OCI-LY3 (cell line): ENCODE measurements at regions not wholly inside any gene's neighbourhood (a gene's known extent, or its start where the extent isn't known, plus 50 kb on each side); places are given as distances from the start of the nearest gene placed in this dataset.

ENCODE experiments used
- H2AFZ ChIP-seq: fragments of 200-600, 300-600 bp; shearing (Covaris generic); 2 replicates; pipeline ENCODE4 v1.6.0; 2014; ENCODE audit warnings: antibody characterized with exemption, low read depth, low read length
- H3K27ac ChIP-seq: fragments of 200-600, 300-600 bp; sonication (generic); 2 replicates; pipeline ENCODE4 v1.5.1; 2014; ENCODE audit warnings: mild to moderate bottlenecking, low read length, moderate library complexity, mixed read lengths
- H3K27me3 ChIP-seq: fragments of 200-600, 300-600 bp; sonication (generic); 2 replicates; pipeline ENCODE4 v1.6.1; 2014; ENCODE audit warnings: low read depth, low read length, mixed read lengths
- H3K36me3 ChIP-seq: fragments of 200-600, 300-600 bp; sonication (generic); replicated peaks from 2 replicates; pipeline ENCODE3; 2014; ENCODE audit warnings: low read depth, low read length, mixed read lengths
- H3K4me1 ChIP-seq: fragments of 300-600, 200-600 bp; sonication (generic); 2 replicates; pipeline ENCODE4 v1.6.1; 2014; ENCODE audit warnings: low read length, mixed read lengths
- H3K4me2 ChIP-seq: fragments of 200-600, 300-600 bp; sonication (generic); 2 replicates; pipeline ENCODE4 v1.6.1; 2014; ENCODE audit warnings: low read length, mixed read lengths
- H3K4me3 ChIP-seq: fragments of 300-600, 200-600 bp; sonication (generic); 2 replicates; pipeline ENCODE4 v1.5.1; 2014; ENCODE audit warnings: antibody characterized with exemption, mild to moderate bottlenecking, low read length, moderate library complexity
- H3K79me2 ChIP-seq: fragments of 300-600, 200-600 bp; shearing (Covaris generic); 2 replicates; pipeline ENCODE4 v1.6.1; 2014; ENCODE audit warnings: mild to moderate bottlenecking, low read length, mixed read lengths
- H3K9ac ChIP-seq: fragments of 300-600, 200-600 bp; shearing (Covaris generic); 2 replicates; pipeline ENCODE4 v1.6.0; 2014; ENCODE audit warnings: mild to moderate bottlenecking, low read length, moderate library complexity
- H3K9me3 ChIP-seq: fragments of 200-600, 300-600 bp; shearing (Covaris generic); 2 replicates; pipeline ENCODE4 v1.6.1; 2014; ENCODE audit warnings: low read length, mixed read lengths; ENCODE audit not compliant: insufficient read depth
- H4K20me1 ChIP-seq: fragments of 200-600, 300-600 bp; sonication (generic); 2 replicates; pipeline ENCODE4 v1.6.1; 2016; ENCODE audit warnings: low read length, mixed read lengths; ENCODE audit not compliant: insufficient read depth
- CTCF ChIP-seq: fragments of 200-600, 300-600 bp; sonication (generic); IDR thresholded peaks from 2 replicates; pipeline ENCODE4 v1.5.1; 2014; ENCODE audit warnings: antibody characterized with exemption, low read length, low read depth
- EZH2phosphoT487 ChIP-seq: fragments of 200-600 bp; shearing (Covaris generic); IDR thresholded peaks from 2 replicates; pipeline ENCODE4 v1.6.1; 2018; ENCODE audit warnings: antibody characterized with exemption, mixed run types, low read depth

GRCh38 chr4:138643827-138644226 lies 371.8 kb upstream of the NOCT start:
- Histone ChIP-seq H3K9me3 (no peaks in the 10 kb centered on the region), H2AFZ (no peak overlapping the region), H3K4me3 (no peak overlapping the region), H3K36me3 (no peaks in the 10 kb centered on the region), H3K27me3 (no peaks in the 10 kb centered on the region), H3K9ac (no peak overlapping the region), H3K4me2 (no peak overlapping the region), H3K4me1 (peaks cover 22% of the 10 kb centered on the region), H3K27ac (no peak overlapping the region), H3K79me2 (no peaks in the 10 kb centered on the region), H4K20me1 (no peaks in the 10 kb centered on the region)
- TF ChIP-seq CTCF (no peak), EZH2phosphoT487 (no peak)

- Histone ChIP-seq H3K4me3 (no peak overlapping the region), H3K9me3 (no peaks in the 10 kb centered on the region), H2AFZ (no peak overlapping the region), H3K4me2 (no peak overlapping the region), H3K27me3 (no peaks in the 10 kb centered on the region), H3K4me1 (peaks cover 14% of the 10 kb centered on the region), H4K20me1 (no peaks in the 10 kb centered on the region), H3K27ac (no peak overlapping the region), H3K36me3 (no peaks in the 10 kb centered on the region), H3K9ac (no peak overlapping the region), H3K79me2 (no peaks in the 10 kb centered on the region)
- TF ChIP-seq EZH2phosphoT487: no peak
- no peak for TF ChIP-seq CTCF
Measured at GRCh38 chr4:138639018-138639741, 376.4 kb upstream of the NOCT start.

GRCh38 chr4:138636781-138637180 lies 378.8 kb upstream of the NOCT start:
- no peak overlapping the region for H3K27ac ChIP-seq
- no peaks in the 10 kb centered on the region for H4K20me1 ChIP-seq
- H3K9me3 ChIP-seq: no peaks in the 10 kb centered on the region
- H3K4me3 ChIP-seq: no peak overlapping the region
- H3K4me2 ChIP-seq: no peak overlapping the region
- peaks cover 19% of the 10 kb centered on the region for H3K4me1 ChIP-seq
- H3K79me2 ChIP-seq: no peaks in the 10 kb centered on the region
- no peaks in the 10 kb centered on the region for H3K27me3 ChIP-seq
- TF ChIP-seq EZH2phosphoT487 (no peak), CTCF (no peak)
- H2AFZ ChIP-seq: no peak overlapping the region
- no peak overlapping the region for H3K9ac ChIP-seq
- H3K36me3 ChIP-seq: no peaks in the 10 kb centered on the region

GRCh38 chr4:138634915-138635314 lies 380.7 kb upstream of the NOCT start:
- no peak for TF ChIP-seq CTCF
- no peak for TF ChIP-seq EZH2phosphoT487
- Histone ChIP-seq H3K9ac (no peak overlapping the region), H3K27me3 (no peaks in the 10 kb centered on the region), H3K79me2 (no peaks in the 10 kb centered on the region), H3K4me1 (peaks cover 19% of the 10 kb centered on the region), H3K4me3 (no peak overlapping the region), H3K9me3 (no peaks in the 10 kb centered on the region), H3K36me3 (no peaks in the 10 kb centered on the region), H4K20me1 (no peaks in the 10 kb centered on the region), H3K27ac (no peak overlapping the region), H3K4me2 (peak overlapping the region; percentile 28), H2AFZ (no peak overlapping the region)
